ENCODE measurements at regions not wholly inside any gene's neighbourhood (a gene's known extent, or its start where the extent isn't known, plus 50 kb on each side); places are given as distances from the start of the nearest gene placed in this dataset.

DNA sequence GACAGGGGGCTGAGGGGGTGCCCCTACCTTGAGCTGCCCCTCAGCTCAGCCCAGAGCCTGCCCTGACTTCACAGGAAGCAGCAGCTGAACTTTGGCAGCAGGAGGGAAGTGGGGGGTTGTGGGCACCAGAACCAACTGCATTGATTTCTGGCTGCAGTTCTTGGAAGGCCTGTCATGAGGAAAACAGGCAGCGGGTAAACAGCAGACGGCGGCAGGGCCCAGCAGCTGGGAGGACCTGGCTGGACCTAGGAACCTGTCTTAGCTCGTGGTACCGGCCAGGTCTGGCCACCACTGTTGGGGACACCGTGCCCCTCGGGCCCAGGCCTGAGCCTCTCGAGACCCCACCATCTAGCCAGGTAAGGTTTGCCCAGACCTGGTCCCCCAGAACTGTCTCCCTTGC lies 154.2 kb upstream of the MYL2 start:
- peak; percentile 3 for DNase-seq

DNA sequence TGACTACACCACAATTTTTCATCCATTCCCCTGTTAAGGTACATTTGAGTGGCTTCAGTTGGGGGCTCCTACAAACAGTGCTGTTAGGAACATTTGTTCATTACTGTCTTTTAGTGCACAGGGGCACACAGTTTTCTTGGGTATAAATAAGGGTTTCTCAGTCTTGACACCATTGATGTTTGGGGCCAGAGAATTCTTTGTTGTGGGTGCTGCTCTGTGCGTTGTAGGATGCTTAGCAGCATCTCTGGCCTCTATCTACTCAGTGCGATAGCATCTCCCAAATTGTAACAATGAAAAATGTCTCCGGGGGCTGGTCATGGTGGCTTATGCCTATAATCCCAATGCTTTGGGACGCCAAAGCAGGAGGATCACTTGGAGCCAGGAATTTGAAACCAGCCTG lies 153.0 kb upstream of the MYL2 start:
- no peak for DNase-seq

DNA sequence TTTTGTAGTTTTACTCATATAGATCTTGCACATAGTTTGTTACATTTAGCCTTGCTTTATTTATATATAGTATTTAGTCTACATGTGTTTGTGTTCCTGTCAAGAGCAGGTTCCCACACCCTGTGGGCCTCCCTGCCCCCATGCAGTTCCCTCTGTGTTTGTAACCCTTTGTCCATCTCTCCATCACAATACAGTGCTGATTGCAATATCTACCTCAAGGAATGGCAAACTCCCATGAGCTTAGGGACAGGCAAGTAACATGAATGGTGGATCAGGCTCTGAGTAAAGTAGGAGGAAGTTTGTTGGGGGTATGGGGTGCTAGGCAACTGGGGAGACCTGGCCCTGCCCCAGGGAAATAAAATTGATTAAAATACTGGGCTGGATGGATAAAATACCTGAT lies 151.9 kb upstream of the MYL2 start:
- DNase-seq = no peak

DNA sequence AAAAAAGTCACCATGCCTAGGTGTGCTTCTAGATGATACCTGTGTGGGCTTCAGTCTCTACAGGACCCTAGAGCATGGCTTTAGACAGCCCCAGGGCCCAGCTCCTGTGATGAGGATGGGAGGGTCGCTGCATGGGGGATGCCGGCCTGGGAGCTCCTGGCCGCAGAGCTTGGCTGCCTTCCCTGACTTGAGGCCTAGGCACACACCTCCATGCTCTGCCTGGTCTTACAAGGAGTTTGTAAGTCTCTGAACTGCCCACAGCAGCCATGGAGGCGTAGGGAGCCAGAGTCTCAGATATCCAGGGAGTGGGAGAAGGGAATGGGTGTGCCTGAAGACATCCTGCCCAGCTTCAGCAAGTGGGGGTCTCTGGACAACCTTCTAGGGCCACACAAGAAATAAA lies 149.5 kb upstream of the MYL2 start:
- no peak for DNase-seq

DNA sequence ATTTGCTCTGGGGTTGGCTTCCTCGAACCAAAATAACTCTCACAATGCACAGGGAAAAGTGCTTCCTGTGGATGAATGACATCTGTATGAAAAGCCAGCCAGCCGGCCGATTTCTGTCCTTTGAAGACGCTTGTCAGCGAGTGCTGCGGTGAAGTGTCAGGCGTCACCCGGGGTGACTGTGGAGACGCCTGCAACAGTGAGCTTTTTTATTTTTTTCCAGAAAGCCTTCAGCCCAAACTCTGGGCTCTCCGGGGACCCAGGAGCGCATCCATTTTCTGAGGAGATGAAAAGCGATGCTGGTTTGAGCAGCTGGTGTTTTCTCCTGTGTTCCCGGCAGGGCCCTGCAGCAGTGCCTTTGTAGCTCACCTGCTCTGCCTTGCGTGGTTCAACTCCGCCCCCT lies 147.9 kb upstream of the MYL2 start:
- DNase-seq = no peak

DNA sequence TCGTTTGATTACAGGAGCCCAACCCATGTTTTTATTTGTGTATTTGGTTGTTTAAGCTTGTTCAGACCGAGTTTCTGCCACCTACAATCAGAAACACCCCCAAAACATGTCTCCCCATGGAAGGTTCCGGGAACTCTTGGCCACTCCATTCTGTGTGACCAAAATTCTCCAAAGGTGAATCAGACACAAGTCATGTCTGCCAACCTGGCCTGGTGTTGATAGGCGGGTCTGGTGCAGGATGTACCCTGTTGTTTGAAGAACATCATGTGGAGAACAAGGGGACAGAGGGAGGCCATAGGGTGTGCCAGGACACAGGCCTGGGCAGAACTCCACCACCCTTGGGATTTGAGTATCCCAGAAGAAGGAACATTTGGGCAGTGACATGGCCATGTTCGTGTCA lies 147.1 kb upstream of the MYL2 start:
- no peak for DNase-seq

DNA sequence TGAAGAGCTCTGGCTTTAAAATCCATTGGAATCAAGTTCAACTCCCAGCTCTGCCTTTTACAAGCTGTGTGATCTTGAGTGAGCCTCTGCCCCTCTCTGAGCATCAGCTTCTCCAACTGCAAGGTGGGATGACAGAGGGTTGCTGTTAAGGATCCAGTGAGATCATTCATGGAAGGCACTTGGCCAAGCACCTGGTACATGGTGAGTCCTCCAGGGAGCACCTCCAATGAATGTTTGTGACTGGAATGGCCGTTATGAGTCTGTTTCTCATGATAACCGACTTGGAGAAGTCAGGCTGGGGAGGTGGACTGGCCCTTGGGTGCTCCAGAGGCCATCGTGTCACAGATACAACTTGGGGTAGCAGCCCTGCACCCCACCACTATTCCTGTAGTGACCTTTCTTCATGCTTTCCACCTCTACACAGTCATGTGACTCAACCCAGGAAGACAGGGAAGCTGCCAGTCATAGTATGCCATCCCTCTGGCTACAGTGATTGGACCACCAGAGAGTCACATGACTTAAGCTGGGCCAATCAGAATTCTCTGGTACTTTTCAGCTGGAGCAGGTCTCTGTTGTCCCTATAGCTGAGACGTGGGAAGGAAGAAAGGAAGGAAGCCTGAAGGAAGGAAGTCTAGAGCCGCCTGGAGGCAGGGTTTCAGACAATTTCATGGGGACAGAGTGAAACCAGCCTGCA lies 146.5 kb upstream of the MYL2 start:
- peak; percentile 15 for DNase-seq

GRCh38 chr12:111064982-111065381 lies 144.6 kb upstream of the MYL2 start:
- DNase-seq = no peak

DNA sequence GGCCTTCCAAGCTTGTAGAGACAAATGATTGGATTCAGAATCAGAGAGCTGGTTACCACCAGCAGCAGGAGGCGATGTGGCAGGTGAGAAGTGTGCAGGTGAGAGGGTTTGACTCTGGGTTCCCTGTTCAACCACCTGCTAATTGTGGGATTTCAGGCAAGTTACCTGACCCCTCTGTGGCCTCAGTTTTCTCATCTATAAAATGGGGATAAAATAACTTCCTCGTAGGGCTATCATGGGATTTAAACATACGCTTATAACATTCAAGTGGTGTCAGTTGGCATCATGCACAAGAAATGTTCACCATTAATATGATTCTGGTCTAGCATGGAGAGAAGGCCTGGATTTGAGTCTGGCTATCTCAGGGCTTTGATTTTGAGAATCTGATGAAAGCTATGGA lies 143.8 kb upstream of the MYL2 start:
- DNase-seq = no peak

DNA sequence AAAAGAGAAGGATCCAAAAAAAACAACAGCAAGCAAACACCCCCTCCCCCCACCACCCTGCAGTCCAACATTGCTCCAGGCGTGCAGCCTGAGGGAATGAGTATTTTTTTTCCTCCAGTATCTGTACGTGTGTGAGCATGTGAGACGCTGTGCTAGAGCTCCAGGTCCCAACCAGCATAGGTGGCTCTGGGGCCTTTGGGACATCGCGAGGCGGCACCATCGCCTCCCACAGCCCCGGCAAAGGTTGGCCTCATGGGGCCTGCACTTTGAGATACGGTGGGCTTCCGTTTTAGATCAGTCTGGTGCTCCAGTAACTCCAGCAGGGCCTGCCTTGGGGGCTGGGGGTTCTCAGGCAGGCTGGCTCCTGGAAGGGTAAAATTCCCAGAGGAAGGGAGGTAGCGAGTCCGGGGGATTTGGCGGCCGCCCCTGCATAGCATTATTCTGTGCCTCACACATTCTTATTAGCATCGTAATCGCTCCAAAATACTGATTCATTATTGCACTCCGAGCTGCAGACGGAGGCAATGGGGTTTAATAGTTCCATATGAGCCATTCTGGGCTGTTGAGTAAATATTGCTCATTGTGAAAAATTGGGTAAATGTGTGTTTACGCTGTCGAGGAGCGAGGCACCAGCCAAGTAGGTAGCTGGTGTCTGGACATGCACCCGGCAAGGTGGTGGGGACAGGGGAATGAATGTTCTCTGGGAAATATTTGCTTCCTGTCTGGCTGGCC lies 143.1 kb upstream of the MYL2 start:
- DNase-seq = no peak

GRCh38 chr12:111057701-111058425 lies 137.5 kb upstream of the MYL2 start:
- DNase-seq = no peak

GRCh38 chr12:111056618-111057521 lies 136.5 kb upstream of the MYL2 start:
- DNase-seq = no peak

- DNase-seq = no peak
Measured at GRCh38 chr12:111055181-111055880, 135.0 kb upstream of the MYL2 start.

GRCh38 chr12:111048991-111049390 lies 128.6 kb upstream of the MYL2 start:
- DNase-seq = no peak

DNA sequence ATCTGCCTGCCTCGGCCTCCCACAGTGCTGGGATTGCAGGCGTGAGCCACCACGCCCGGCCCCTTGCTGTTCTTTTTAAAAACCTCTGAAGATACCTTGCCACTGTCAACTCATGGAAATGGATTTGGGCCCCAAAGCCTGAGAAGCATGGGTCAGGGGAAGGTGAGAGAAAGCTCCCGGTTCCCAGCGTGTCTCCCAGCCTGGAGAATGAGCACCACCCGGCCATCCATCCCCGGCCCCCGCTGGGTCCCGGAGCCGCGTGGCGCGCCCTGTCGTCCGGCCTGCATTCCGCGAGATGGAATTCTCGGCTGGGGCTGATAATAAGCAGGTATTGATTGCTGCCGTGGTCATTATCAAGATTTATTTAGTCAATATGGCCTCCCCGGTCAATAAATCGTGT lies 126.5 kb upstream of the MYL2 start:
- DNase-seq = no peak

DNA sequence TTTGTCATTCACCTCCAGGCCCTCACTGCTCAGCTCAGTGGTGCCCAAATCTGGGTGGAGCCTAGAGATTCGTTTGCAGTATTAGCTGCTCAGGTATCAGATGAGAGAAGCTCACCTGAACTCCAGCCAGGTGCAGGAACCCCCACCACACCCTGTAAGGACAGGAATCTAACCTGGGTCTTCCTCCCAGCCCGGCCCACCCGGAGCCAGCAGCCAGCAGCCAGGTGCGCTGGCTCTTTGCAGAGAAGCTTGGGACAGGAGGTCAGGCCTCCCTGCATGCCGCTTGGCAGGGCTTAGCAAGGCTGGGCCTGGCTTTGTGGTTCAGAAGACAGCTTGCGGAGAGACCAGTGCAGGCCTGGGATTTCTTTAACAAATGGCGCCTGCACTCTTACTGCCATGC lies 125.6 kb upstream of the MYL2 start:
- DNase-seq = no peak

- no peak for DNase-seq
Measured at GRCh38 chr12:111041091-111041490, 120.7 kb upstream of the MYL2 start.

DNA sequence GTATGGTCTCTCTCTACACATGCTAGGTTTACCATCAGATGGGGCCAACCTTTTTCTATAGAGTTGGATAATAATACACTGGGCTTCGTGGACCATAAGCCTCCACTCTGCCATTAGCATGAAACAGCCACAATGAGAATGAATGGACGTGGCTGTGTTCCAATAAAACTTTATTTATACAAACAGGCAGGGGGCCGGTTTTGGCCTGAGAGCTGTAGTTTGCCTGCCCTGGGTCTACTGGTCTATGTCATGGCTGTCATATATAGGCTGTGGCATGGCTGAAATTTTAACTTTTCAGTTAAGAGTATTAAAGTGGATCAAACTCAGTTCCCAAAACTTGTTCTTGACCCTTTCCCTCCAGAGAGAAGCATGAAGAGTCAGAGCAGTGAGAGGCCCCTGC lies 120.3 kb upstream of the MYL2 start:
- no peak for DNase-seq

GRCh38 chr12:111038941-111039340 lies 118.6 kb upstream of the MYL2 start:
- DNase-seq = no peak

DNA sequence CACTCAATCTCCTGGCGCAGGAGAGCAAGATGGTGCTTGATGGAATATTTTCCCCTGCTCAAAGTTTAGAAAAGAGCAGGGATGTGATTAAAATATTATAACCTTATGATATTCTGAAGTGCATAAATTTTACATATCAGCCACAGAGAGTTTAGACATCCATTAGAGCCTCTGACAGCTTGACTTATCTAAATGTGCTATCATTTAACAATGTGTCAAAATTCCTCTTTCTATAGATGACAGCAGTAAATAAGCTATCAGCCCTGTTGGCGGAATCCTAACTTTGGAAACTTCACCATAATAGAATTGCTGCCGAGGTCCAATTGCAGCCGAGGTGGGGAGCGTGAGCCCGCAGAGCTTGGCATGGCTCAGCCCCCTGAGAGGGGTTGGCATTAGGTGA lies 117.7 kb upstream of the MYL2 start:
- no peak for DNase-seq

DNA sequence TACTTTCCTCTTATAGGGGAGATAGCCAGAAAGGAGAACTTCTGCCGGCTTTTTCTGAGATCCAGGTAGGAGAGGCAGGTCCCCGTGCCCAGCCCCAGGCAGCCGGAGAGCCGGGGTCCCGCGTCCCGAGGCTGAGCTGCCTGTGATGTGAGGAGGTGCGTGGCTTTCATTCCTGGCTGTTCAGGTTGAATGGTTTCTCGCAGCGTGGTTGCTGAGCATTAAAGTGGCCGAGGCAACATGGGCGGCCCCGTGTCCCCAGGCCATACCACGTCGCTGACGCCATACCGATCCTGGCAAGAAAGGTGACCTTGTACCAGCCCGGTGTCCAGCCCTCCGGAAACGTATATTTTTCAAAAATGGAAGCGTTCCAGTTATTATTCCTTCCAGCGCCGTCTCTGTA lies 116.7 kb upstream of the MYL2 start:
- no peak for DNase-seq

DNA sequence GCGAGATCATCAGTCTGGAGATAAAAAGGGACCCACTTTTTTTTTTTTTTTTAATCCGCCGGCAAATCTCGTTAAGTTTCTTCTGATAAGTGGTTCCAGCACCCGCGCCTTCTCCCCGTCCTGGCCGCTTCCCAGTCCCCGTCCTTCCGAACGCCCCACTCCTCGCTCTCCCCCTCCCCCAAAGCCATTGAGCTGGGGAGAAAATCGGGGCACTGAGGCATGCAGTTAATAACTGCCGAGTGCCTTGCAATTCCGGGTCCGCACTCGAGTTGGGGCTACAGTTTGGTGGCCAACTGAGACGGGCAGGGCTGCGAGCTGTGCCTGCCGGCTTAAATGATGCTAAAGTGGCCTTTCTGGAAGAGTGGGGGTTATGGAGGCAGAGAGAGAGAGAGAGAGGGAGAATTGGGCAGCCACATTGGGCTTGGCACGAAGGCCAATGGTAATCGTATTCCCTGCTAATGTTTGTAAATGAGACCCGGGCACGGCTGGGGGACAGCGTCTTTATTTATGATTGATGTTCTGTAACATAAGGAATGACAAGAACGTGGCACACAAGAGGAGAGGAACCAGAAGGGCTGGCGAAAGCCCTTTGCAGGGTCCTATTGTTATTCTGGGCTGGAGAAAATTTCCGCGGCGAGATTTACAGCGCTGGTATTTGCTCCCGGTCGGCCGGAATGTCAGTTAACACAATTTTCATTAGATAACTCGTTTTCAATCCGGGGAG lies 115.4 kb upstream of the MYL2 start:
- DNase-seq = no peak

All from dermis blood vessel endothelial cell (primary cell).